IMR-90 (cell line): ENCODE measurements at regions not wholly inside any gene's neighbourhood (a gene's known extent, or its start where the extent isn't known, plus 50 kb on each side); places are given as distances from the start of the nearest gene placed in this dataset.

Experiments
- ATAC-seq: fragments of 200-7000 bp; cut with Tn5 transposase; 2 replicates; pipeline ENCODE4 v1.9.1; 2020; ENCODE audit warnings: low read depth, mild to moderate bottlenecking, moderate library complexity
- BruUV-seq: library from RNA; stranded (reverse); fragments of 400-500 nt; replicated peaks from 2 replicates; lab custom pipeline; 2021; lab: Mats Ljungman, UMichigan
- CTCF ChIA-PET: fragments of 300-600 bp; formaldehyde crosslinking; extraction: SDS; loops from one replicate; lab custom pipeline; 2021; ENCODE audit warnings: antibody characterized with exemption; lab: Yijun Ruan, JAX
- POLR2A ChIA-PET: fragments of 300-600 bp; sonication (Branson Sonifier 250); formaldehyde crosslinking; loops from one replicate; lab custom pipeline; 2022; ENCODE audit warnings: antibody characterized with exemption; ENCODE audit not compliant: unreplicated experiment; lab: Charles Lee
- DNase-seq: peaks from one replicate; pipeline ENCODE4 v3.0.0; 2013
- H2AFZ ChIP-seq: replicated peaks from 2 replicates; pipeline ENCODE3; 2013; ENCODE audit warnings: low read length, mild to moderate bottlenecking; ENCODE audit not compliant: poor library complexity
- H2AK5ac ChIP-seq: 2 replicates; pipeline ENCODE4 v1.6.1; 2013; ENCODE audit warnings: low read depth, low read length, inconsistent platforms
- H2AK9ac ChIP-seq: replicated peaks from 2 replicates; pipeline ENCODE3; 2013; ENCODE audit warnings: mild to moderate bottlenecking, low read depth, low read length, moderate library complexity; ENCODE audit not compliant: poor library complexity
- H2BK120ac ChIP-seq: 2 replicates; pipeline ENCODE4 v1.6.1; 2013; ENCODE audit warnings: low read depth, low read length, inconsistent platforms
- H2BK15ac ChIP-seq: 3 replicates; pipeline ENCODE4 v1.6.1; 2013; ENCODE audit warnings: low read depth, low read length, inconsistent platforms
- H2BK20ac ChIP-seq: 2 replicates; pipeline ENCODE4 v1.6.1; 2013; ENCODE audit warnings: low read depth, mild to moderate bottlenecking, inconsistent platforms, low read length, moderate library complexity
- H2BK5ac ChIP-seq: 2 replicates; pipeline ENCODE4 v1.6.1; 2013; ENCODE audit warnings: mild to moderate bottlenecking, low read depth, low read length, inconsistent platforms; ENCODE audit not compliant: poor library complexity, severe bottlenecking
- H3K14ac ChIP-seq: replicated peaks from 2 replicates; pipeline ENCODE4 v1.6.1; 2013; ENCODE audit warnings: low read depth, low read length, inconsistent platforms
- H3K18ac ChIP-seq: 2 replicates; pipeline ENCODE4 v1.6.1; 2013; ENCODE audit warnings: low read depth, low read length, control low read depth
- H3K23ac ChIP-seq: 2 replicates; pipeline ENCODE4 v1.6.1; 2013; ENCODE audit warnings: low read depth, low read length, inconsistent platforms
- H3K27ac ChIP-seq: 2 replicates; pipeline ENCODE4 v1.5.1; 2013; ENCODE audit warnings: mild to moderate bottlenecking, control low read depth, low read length; ENCODE audit not compliant: insufficient read depth
- H3K27me3 ChIP-seq: 2 replicates; pipeline ENCODE4 v1.6.1; 2013; ENCODE audit warnings: low read length; ENCODE audit not compliant: control insufficient read depth, insufficient read depth
- H3K36me3 ChIP-seq: 2 replicates; pipeline ENCODE4 v1.6.1; 2013; ENCODE audit warnings: low read length, mixed read lengths; ENCODE audit not compliant: control insufficient read depth, insufficient read depth
- H3K4ac ChIP-seq: 2 replicates; pipeline ENCODE4 v1.6.1; 2013; ENCODE audit warnings: low read depth, low read length, inconsistent platforms
- H3K4me1 ChIP-seq: 2 replicates; pipeline ENCODE4 v1.6.1; 2013; ENCODE audit warnings: low read length, mixed read lengths; ENCODE audit not compliant: control insufficient read depth, insufficient read depth
- H3K4me2 ChIP-seq: 2 replicates; pipeline ENCODE4 v1.6.1; 2013; ENCODE audit warnings: low read depth, mild to moderate bottlenecking, control low read depth, low read length, moderate library complexity
- H3K4me3 ChIP-seq: 2 replicates; pipeline ENCODE4 v1.5.1; 2013; ENCODE audit warnings: low read depth, mild to moderate bottlenecking, control low read depth, low read length, moderate library complexity; ENCODE audit not compliant: insufficient read depth
- H3K56ac ChIP-seq: 2 replicates; pipeline ENCODE4 v1.6.1; 2013; ENCODE audit warnings: low read length, inconsistent platforms; ENCODE audit not compliant: insufficient read depth; ENCODE audit errors: extremely low read depth
- H3K79me1 ChIP-seq, 2 experiments: 2 replicates each; pipeline ENCODE4 v1.6.1; 2013; ENCODE audit warnings: low read length in 2 of 2, inconsistent platforms in 1 of 2, low read depth in 1 of 2
- H3K9ac ChIP-seq: 2 replicates; pipeline ENCODE4 v1.6.1; 2013; ENCODE audit warnings: low read depth, low read length, control low read depth
- H3K9me1 ChIP-seq: 2 replicates; pipeline ENCODE4 v1.6.1; 2013; ENCODE audit warnings: low read length, inconsistent platforms; ENCODE audit not compliant: insufficient read depth
- H3K9me3 ChIP-seq: 2 replicates; pipeline ENCODE4 v1.6.1; 2013; ENCODE audit warnings: low read length; ENCODE audit not compliant: control insufficient read depth, insufficient read depth
- H4K20me1 ChIP-seq: 2 replicates; pipeline ENCODE4 v1.6.1; 2013; ENCODE audit warnings: low read length, inconsistent platforms; ENCODE audit not compliant: insufficient read depth
- H4K5ac ChIP-seq: 2 replicates; pipeline ENCODE4 v1.6.1; 2013; ENCODE audit warnings: mild to moderate bottlenecking, low read depth, low read length, control low read depth
- H4K8ac ChIP-seq, 2 experiments: 2 replicates each; pipeline ENCODE4 v1.6.1; 2013; ENCODE audit warnings: low read depth in 2 of 2, low read length in 2 of 2, control low read depth in 1 of 2, inconsistent platforms in 1 of 2
- H4K91ac ChIP-seq: 2 replicates; pipeline ENCODE4 v1.6.1; 2013; ENCODE audit warnings: low read depth, low read length, inconsistent platforms; ENCODE audit not compliant: insufficient read depth
- BHLHE40 ChIP-seq: fragments of 150-350 bp; IDR thresholded peaks from 2 replicates; pipeline ENCODE4 v1.6.1; 2016; ENCODE audit warnings: mild to moderate bottlenecking, low read depth, low read length
- CEBPB ChIP-seq: IDR thresholded peaks from 2 replicates; pipeline ENCODE4 v1.6.1; 2012; ENCODE audit warnings: low read depth, low read length, improper control_type of control experiment
- CHD1 ChIP-seq: IDR thresholded peaks from 2 replicates; pipeline ENCODE4 v1.6.1; 2012; ENCODE audit warnings: low read depth, low read length, improper control_type of control experiment
- CTCF ChIP-seq: conservative IDR thresholded peaks from 2 replicates; pipeline ENCODE4 v1.5.1; 2012; ENCODE audit warnings: mild to moderate bottlenecking, low read depth, low read length, improper control_type of control experiment
- ELK1 ChIP-seq: fragments of 150-350 bp; IDR thresholded peaks from 2 replicates; pipeline ENCODE4 v1.6.1; 2016; ENCODE audit warnings: low read depth, mild to moderate bottlenecking, low read length, moderate library complexity, borderline replicate concordance
- FOS ChIP-seq: fragments of 150-350 bp; IDR thresholded peaks from 2 replicates; pipeline ENCODE4 v1.6.1; 2016; ENCODE audit warnings: low read depth, low read length
- MAFK ChIP-seq: IDR thresholded peaks from 2 replicates; pipeline ENCODE4 v1.6.1; 2012; ENCODE audit warnings: low read depth, low read length, improper control_type of control experiment
- MAZ ChIP-seq: IDR thresholded peaks from 2 replicates; pipeline ENCODE4 v1.6.1; 2012; ENCODE audit warnings: low read depth, mild to moderate bottlenecking, low read length, improper control_type of control experiment, moderate library complexity, borderline replicate concordance
- MXI1 ChIP-seq: IDR thresholded peaks from 2 replicates; pipeline ENCODE4 v1.6.1; 2012; ENCODE audit warnings: low read depth, mild to moderate bottlenecking, low read length, moderate library complexity, borderline replicate concordance
- NFE2L2 ChIP-seq: fragments of 150-350 bp; IDR thresholded peaks from 2 replicates; pipeline ENCODE4 v1.6.1; 2016; ENCODE audit warnings: low read depth, mild to moderate bottlenecking, low read length
- POLR2A ChIP-seq: IDR thresholded peaks from 2 replicates; pipeline ENCODE4 v1.6.1; 2012; ENCODE audit warnings: mild to moderate bottlenecking, low read depth, low read length
- RAD21 ChIP-seq: IDR thresholded peaks from 2 replicates; pipeline ENCODE4 v1.6.1; 2012; ENCODE audit warnings: low read length, improper control_type of control experiment
- RCOR1 ChIP-seq: IDR thresholded peaks from 2 replicates; pipeline ENCODE4 v1.6.1; 2012; ENCODE audit warnings: mild to moderate bottlenecking, low read length, improper control_type of control experiment; ENCODE audit not compliant: insufficient replicate concordance
- RFX5 ChIP-seq: IDR thresholded peaks from 2 replicates; pipeline ENCODE4 v1.8.0; 2012; ENCODE audit warnings: low read depth, mild to moderate bottlenecking, low read length, moderate library complexity
- SMC3 ChIP-seq: fragments of 150-350 bp; IDR thresholded peaks from 2 replicates; pipeline ENCODE4 v1.6.1; 2016; ENCODE audit warnings: low read depth, mild to moderate bottlenecking, antibody characterized with exemption, low read length, moderate library complexity
- USF2 ChIP-seq: fragments of 150-350 bp; IDR thresholded peaks from 2 replicates; pipeline ENCODE4 v1.6.1; 2017; ENCODE audit warnings: mild to moderate bottlenecking, antibody characterized with exemption, low read length, low read depth
- WGBS, 2 experiments: methylation state at CpG; one replicate each; pipeline versions ENCODE4 v1.1.5 to v1.1.7; 2013; ENCODE audit warnings: missing lambda C conversion rate in 2 of 2; ENCODE audit not compliant: insufficient read length in 1 of 2; ENCODE audit errors: extremely low coverage in 2 of 2; 5-methylcytosine and 5-hydroxymethylcytosine counted together
- dilution Hi-C: fragments of 300-500 bp; cut with HindIII; formaldehyde crosslinking; loops from one replicate; pipeline ENCODE4 v1.14.3; 2018; ENCODE audit warnings: low sequenced_read_pairs; ENCODE audit not compliant: unreplicated experiment
- in situ Hi-C: fragments of 300-500 bp; cut with MboI; formaldehyde crosslinking; loops from 3 replicates; pipeline ENCODE4 v1.14.3; 2019; ENCODE audit warnings: low sequenced_read_pairs, inconsistent platforms, mixed read lengths
- intact Hi-C: fragments of 100-400 bp; cut with micrococcal nuclease; formaldehyde crosslinking; loops from 2 replicates; pipeline ENCODE4 v1.10.0; 2022

GRCh38 chr17:79503126-79503839, 107.6 kb downstream of the RBFOX3 start:
- no peak overlapping the region for H3K9ac ChIP-seq
- no peaks in the 10 kb centered on the region for H3K9me1 ChIP-seq
- no peak overlapping the region for H2BK15ac ChIP-seq
- H2AFZ ChIP-seq: no peak overlapping the region
- H2AK5ac ChIP-seq: no peak overlapping the region
- H4K8ac ChIP-seq: no peak overlapping the region
- no peak overlapping the region for H3K4ac ChIP-seq
- no TSS peak for BruUV-seq
- no peaks in the 10 kb centered on the region for H3K79me1 ChIP-seq
- no peak overlapping the region for H4K5ac ChIP-seq
- CTCF ChIA-PET: no interaction called here
- H3K4me3 ChIP-seq: no peak overlapping the region
- no peak overlapping the region for H3K23ac ChIP-seq
- no peak overlapping the region for H3K18ac ChIP-seq
- H2BK5ac ChIP-seq: no peak overlapping the region
- H3K27ac ChIP-seq: no peak overlapping the region
- no peak overlapping the region for H2AK9ac ChIP-seq
- no peaks in the 10 kb centered on the region for H4K20me1 ChIP-seq
- no peaks in the 10 kb centered on the region for H3K27me3 ChIP-seq
- no peak overlapping the region for H2BK20ac ChIP-seq
- H3K36me3 ChIP-seq: no peaks in the 10 kb centered on the region
- WGBS, 2 experiments: 73% methylated on average over 3 of the region's 15 CpGs; no CpG with 5 or more reads in 1 of the 2 experiments
- H3K56ac ChIP-seq: no peak overlapping the region
- peaks cover 6% of the 10 kb centered on the region; the same call in 1 of the 2 replicates for H3K9me3 ChIP-seq
- dilution Hi-C loops (no loop called here), in situ Hi-C loops (no loop called here), intact Hi-C loops (no loop called here)
- DNase-seq (no peak), ATAC-seq (no peak)
- H2BK120ac ChIP-seq: no peak overlapping the region
- H4K91ac ChIP-seq: no peak overlapping the region
- no peak overlapping the region for H3K14ac ChIP-seq
- H3K4me2 ChIP-seq: no peak overlapping the region
- H3K4me1 ChIP-seq: no peaks in the 10 kb centered on the region
- POLR2A ChIA-PET: no interaction called here
- TF ChIP-seq RAD21 (no peak), CEBPB (no peak), ELK1 (no peak), FOS (no peak), MAZ (no peak), USF2 (no peak), CTCF (no peak), CHD1 (no peak), MXI1 (no peak), POLR2A (no peak), SMC3 (no peak), RCOR1 (no peak), NFE2L2 (no peak), MAFK (no peak), RFX5 (no peak), BHLHE40 (no peak)
